Ramos (cell line): ENCODE measurements at regions not wholly inside any gene's neighbourhood (a gene's known extent, or its start where the extent isn't known, plus 50 kb on each side); places are given as distances from the start of the nearest gene placed in this dataset.

Experiments used
- in situ Hi-C: fragments of 300-500 bp; cut with MboI; formaldehyde crosslinking; loops from one replicate; pipeline ENCODE4 v1.14.3; 2022; ENCODE audit warnings: low sequenced_read_pairs; ENCODE audit not compliant: unreplicated experiment

DNA sequence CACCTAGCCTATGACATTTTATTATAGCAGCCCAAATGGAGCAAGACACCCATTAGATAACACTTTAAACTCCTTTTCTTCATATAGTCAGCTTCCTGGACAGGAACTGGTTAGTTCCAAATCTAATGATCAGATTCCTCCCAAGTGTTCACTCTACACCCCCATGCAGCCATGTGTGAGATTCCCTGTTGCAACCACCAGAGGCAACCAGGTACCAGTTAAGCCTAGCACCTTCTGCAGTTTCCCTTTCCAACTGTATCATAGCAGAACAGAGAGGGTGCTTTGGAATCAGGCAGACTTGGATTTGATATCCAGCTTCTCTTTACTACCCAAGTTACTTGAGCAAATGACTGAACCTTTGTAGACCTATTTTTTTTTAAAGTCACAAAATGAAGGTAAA, 296.6 kb upstream of the PCSK5 start:
- in situ Hi-C loops = no loop called here

DNA sequence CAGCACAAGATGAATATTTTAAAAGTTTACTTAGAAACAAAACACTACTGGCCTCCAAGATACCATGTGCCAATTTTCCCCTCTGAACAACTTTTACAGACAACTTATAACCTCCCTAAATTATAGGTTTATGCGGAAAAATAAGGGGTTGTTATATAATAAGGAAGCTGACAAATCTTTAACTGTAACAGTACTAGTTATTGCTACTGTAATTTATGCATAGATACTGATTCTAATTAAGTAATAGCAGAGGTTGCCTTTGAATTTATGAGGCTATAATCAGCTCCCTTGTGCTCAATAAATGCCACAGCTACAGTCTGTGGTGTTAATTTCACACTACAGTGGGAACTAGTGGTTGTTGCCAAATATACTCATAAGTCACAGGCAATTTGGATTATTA, 291.3 kb upstream of the PCSK5 start:
- in situ Hi-C loops = no loop called here

DNA sequence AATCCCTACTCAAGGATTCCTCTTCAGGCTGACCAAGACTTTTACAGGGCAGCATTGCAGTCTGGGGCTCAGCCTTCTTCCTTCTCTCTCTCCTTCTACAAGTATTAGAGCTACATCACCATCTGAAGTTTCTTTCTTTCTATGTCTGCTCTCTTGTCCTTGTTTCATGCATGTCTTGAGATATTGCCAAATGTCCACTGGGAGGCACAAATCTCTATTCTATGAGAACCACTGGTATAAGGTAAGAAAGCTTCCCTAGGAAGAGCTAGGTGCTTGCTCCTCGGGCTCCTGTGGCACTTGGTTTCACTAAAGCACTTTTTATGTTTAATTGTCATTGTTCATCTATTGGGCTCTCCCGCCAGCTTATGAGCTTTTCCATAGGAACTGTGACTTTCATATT, 289.2 kb upstream of the PCSK5 start:
- in situ Hi-C loops = no loop called here

- in situ Hi-C loops = no loop called here
Observed at GRCh38 chr9:75602060-75602459, 288.4 kb upstream of the PCSK5 start.

GRCh38 chr9:75604661-75605060, 285.8 kb upstream of the PCSK5 start:
- in situ Hi-C loops = no loop called here

GRCh38 chr9:75607521-75607920, 283.0 kb upstream of the PCSK5 start:
- in situ Hi-C loops = no loop called here

DNA sequence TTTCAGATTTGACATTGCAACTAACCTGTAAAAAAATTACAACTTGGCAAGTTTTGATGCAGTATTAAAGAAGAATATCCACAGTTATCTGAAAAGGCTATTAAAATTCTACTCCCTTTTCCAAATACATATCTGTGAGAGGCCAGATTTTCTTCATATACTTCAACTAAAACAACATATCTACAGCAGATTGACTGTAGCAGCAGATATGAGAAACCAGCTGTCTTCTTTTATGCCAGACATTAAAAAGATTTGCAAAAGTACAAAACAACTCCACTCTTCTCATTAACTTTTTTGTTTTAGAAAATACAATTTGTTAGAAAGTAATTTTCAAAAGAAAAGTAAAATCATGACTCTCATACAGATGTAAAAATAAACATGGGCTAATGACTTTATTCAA, 281.1 kb upstream of the PCSK5 start:
- in situ Hi-C loops = no loop called here

DNA sequence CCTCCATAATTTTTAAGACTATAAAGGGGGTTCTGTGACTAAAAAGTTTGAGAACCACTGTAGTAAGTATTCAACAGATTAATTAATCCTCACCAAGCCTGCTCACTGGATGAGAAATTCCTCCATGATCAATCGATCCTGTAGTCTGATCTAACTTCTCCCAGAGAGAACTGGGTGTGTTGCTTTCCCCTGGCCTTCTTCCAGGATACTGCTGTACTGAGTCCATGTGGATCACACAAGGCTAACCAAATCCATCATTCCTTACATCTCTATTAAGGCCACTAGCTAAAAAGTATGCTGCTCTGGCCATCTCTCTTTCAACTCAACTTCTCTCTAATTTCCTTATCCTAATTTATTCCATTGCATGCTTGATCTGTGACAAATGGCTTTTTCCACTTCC, 280.2 kb upstream of the PCSK5 start:
- in situ Hi-C loops = no loop called here

- in situ Hi-C loops = no loop called here
Observed at GRCh38 chr9:75612205-75612604, 278.3 kb upstream of the PCSK5 start.

GRCh38 chr9:75612754-75613153, 277.7 kb upstream of the PCSK5 start:
- in situ Hi-C loops = no loop called here

GRCh38 chr9:75615284-75615683, 275.2 kb upstream of the PCSK5 start:
- in situ Hi-C loops = no loop called here

GRCh38 chr9:75616052-75616451, 274.4 kb upstream of the PCSK5 start:
- in situ Hi-C loops = no loop called here

DNA sequence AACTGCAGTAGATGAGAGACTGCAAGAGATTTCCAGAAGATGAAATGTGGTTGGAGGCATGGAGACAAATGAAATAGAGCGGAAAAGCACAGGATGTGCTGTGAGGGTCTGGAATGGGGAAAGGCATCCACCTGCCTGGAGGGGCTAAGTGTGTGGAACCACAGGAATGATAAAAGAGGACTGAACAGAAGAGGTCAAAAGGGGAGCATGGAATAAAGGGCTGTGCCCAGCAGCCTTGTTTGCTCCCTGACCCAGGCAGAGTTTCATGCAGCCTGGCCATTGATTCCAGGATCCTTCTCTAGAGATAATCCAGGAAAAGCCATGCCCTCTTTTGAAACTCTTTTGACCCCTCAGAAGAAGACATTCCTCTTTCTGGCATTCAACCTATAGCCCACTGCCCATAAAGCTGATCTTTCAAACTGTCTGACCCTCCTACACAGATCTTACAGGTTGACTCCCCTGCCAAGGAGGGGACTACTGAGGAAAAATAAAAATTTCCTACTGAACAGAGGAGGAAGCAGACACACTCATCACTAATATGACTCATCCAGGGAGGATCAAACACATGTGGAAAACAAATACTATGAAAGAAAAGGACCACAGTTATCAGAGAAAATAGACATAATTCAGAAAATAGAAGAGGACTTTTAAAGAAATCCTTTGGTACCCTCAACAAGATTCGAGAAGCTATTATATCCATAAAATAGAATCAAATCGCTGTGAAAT, 273.5 kb upstream of the PCSK5 start:
- in situ Hi-C loops = no loop called here

DNA sequence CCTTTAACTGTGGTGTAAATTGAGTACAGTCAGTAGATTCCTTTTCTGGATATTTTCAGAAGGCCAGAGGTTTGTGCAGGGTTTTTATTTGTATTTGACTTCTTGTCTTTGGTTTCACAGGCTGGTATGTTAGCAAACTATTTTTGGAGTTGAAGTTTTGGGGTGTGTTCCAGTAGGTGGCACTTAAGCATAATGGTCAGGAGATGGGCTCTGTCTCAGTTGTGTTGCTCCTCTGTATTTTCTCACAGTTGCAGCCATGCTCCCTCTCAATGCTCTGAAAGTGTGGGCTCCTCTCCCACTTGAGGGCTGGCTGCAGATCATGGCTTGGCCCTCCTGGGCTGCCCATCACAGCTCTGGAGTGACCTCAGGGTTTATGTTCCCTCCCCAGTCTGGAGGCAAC, 267.0 kb upstream of the PCSK5 start:
- in situ Hi-C loops = no loop called here

DNA sequence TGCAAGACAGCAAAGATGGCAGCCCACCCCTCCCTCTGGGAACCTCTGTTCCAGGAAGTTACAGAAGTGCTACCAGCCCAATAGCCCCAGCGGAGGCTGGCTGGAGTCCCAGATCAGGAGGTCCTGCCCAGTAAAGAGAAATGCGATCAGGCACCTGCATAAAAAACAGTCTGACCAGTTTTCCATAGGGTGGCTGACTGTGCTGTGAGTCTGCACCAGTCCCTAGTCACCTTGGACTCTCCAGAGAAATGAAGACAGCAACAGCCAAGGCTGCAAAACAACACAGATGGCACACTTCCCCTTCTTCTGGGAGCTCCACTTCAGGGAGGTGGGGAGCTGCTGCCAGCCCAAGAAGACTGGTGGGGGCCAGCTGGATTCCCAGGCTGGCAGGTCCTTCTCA, 265.5 kb upstream of the PCSK5 start:
- in situ Hi-C loops = no loop called here

GRCh38 chr9:75626860-75627259, 263.6 kb upstream of the PCSK5 start:
- in situ Hi-C loops = no loop called here

DNA sequence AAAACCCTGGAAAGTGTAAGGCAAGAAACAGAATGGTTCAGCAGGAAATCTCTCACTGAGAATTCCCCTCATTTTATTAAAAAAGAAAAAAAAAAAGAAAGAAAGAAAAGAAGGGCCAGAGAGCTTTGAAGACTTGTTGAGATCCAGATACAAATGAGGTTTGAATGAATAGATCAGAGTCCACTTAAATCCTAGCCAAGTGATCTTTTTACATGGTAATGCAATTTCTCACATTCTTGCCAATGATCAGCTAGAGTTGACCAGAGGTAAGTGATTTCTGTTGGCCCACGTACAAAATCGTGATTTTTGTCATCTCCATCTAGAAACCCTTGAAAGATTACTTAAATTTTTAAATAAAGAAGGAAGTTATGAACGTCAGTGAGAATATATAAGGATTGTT, 261.5 kb upstream of the PCSK5 start:
- in situ Hi-C loops = no loop called here

GRCh38 chr9:75633451-75634057, 256.9 kb upstream of the PCSK5 start:
- in situ Hi-C loops = no loop called here

DNA sequence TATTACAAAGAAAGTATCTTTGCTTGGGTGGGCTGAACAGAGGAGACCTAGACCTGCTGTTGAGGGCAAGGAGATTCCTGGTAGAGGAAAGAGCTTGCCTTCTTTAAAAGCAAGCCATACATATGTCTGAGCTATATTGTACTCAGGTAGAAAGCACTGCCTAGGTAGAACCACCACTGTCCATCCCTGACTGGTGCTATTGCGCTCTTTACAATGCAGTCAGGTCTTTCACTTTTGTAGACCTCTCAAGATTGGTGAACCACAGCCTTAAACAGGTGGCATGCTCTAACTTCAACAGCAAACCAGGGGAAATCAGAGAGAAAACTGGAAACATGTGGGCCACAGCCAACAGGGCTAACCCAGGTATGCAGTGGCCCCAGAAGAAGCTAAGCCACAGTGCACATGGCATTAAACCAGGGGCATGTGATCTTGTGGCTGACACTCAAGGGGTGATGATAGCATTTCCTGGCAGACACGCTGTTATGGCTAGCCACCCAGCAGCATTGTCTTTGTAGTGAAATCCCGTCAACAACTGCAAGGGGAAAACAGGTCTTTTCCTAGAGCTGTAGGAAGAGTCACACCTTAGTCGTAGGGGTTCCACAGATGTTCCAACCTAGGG, 253.9 kb upstream of the PCSK5 start:
- in situ Hi-C loops = no loop called here

- in situ Hi-C loops = no loop called here
Observed at GRCh38 chr9:75639971-75640610, 250.4 kb upstream of the PCSK5 start.

GRCh38 chr9:75642522-75642921, 248.0 kb upstream of the PCSK5 start:
- in situ Hi-C loops = no loop called here
